NB4 (cell line): ENCODE measurements at regions not wholly inside any gene's neighbourhood (a gene's known extent, or its start where the extent isn't known, plus 50 kb on each side); places are given as distances from the start of the nearest gene placed in this dataset.

Experiments used
- DNase-seq: peaks from one replicate; pipeline ENCODE4 v3.0.0; 2010; ENCODE audit warnings: low read depth
- H3K4me3 ChIP-seq: one replicate; pipeline ENCODE4 v1.5.1; 2011; ENCODE audit warnings: mild to moderate bottlenecking, low read depth, low read length, moderate library complexity
- MYC ChIP-seq: IDR thresholded peaks from 2 replicates; pipeline ENCODE4 v1.6.1; 2011; ENCODE audit warnings: low read depth, low read length
- POLR2A ChIP-seq: IDR thresholded peaks from 2 replicates; pipeline ENCODE4 v1.6.1; 2011; ENCODE audit warnings: mild to moderate bottlenecking; ENCODE audit not compliant: insufficient read length; ENCODE audit errors: extremely low read depth
- TF ChIP-seq, protein P1 (sequence below): IDR thresholded peaks from 2 replicates; pipeline ENCODE4 v1.6.1; 2011; ENCODE audit warnings: low read depth, low read length
- TF ChIP-seq, protein P2 (sequence below): IDR thresholded peaks from one replicate; pipeline ENCODE4 v1.5.1; 2012; ENCODE audit warnings: low read depth, low read length

GRCh38 chr10:125392609-125393008 lies 232.2 kb upstream of the CTBP2 start:
- TF ChIP-seq MYC = no peak
- no peak for TF ChIP-seq POLR2A
- TF ChIP-seq, protein P1, sequence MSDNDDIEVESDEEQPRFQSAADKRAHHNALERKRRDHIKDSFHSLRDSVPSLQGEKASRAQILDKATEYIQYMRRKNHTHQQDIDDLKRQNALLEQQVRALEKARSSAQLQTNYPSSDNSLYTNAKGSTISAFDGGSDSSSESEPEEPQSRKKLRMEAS = no peak
- TF ChIP-seq, protein P2, sequence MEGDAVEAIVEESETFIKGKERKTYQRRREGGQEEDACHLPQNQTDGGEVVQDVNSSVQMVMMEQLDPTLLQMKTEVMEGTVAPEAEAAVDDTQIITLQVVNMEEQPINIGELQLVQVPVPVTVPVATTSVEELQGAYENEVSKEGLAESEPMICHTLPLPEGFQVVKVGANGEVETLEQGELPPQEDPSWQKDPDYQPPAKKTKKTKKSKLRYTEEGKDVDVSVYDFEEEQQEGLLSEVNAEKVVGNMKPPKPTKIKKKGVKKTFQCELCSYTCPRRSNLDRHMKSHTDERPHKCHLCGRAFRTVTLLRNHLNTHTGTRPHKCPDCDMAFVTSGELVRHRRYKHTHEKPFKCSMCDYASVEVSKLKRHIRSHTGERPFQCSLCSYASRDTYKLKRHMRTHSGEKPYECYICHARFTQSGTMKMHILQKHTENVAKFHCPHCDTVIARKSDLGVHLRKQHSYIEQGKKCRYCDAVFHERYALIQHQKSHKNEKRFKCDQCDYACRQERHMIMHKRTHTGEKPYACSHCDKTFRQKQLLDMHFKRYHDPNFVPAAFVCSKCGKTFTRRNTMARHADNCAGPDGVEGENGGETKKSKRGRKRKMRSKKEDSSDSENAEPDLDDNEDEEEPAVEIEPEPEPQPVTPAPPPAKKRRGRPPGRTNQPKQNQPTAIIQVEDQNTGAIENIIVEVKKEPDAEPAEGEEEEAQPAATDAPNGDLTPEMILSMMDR = no peak
- no peak overlapping the region for H3K4me3 ChIP-seq
- no peak for DNase-seq

DNA sequence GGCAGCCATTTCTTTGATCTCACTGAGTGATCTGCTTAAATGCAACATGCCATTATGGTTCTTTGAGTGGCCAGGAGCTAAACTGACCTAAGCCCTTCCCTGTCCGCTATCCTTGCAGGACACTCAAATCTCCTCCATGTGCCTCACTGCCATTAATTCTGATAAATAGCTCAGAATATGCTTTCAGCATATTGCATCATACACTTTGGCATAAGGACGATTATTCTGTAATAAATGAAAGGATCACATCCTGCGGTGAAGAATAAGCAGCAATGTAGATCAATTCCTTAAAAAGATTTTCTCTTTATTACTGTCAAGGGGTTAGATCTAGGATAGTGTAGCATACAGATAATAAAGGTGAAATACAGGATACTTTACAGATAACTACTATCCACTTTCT lies 231.8 kb upstream of the CTBP2 start:
- no peak for TF ChIP-seq POLR2A
- TF ChIP-seq, protein P2 = no peak
- H3K4me3 ChIP-seq = no peak overlapping the region

GRCh38 chr10:125389648-125390047 lies 229.3 kb upstream of the CTBP2 start:
- DNase-seq = no peak
- TF ChIP-seq, protein P2 = no peak
- TF ChIP-seq, protein P1 = no peak
- TF ChIP-seq POLR2A (no peak), MYC (no peak)
- no peak overlapping the region for H3K4me3 ChIP-seq

More for the DNA sequence above, 231.8 kb upstream of the CTBP2 start:
- no peak for DNase-seq

DNA sequence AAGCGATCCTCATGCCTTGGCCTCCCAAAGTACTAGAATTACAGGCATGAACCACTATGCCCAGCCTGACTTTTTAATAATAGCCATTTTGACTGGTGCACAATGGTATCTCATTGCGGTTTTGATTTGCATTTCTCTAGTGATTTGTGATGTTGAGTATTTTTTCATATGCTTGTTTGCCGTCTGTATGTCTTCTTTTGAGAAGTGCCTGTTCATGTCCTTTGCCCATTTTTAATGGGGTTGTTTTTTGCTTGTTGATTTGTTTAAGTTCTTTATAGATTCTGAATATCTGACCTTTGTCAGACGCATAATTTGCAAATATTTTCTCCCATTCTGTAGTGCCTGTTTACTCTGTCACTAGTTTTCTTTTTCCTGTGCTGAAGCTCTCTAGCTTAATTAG lies 219.2 kb upstream of the CTBP2 start:
- TF ChIP-seq MYC = no peak
- no peak for DNase-seq
- H3K4me3 ChIP-seq = no peak overlapping the region

DNA sequence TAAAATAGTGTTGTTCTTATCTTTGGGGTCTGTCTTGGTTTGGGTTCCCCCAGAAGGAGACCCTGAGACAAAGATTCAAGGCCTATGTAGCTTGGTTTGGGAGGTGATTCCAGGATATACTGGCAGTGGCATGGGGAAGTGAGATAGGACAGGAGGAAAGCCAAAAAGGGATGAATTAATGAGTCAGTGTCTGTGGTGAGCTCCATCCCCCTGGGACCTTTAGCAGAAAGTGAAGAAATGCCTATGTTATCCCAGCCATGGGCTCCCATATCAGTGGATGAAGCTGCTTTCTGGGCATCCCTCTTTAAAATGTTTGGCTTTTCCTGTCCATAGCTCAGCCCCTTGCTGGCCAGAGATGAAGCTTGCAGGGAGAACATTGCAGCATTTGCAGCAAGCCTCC lies 217.0 kb upstream of the CTBP2 start:
- TF ChIP-seq, protein P2 = no peak
- TF ChIP-seq, protein P1 = no peak
- TF ChIP-seq MYC = no peak
- no peak for TF ChIP-seq POLR2A
- no peak overlapping the region for H3K4me3 ChIP-seq
- peak; percentile 21 for DNase-seq

GRCh38 chr10:125375210-125375609 lies 214.8 kb upstream of the CTBP2 start:
- peak; percentile 43 for DNase-seq
- TF ChIP-seq POLR2A = no peak
- TF ChIP-seq, protein P2 = peak; percentile 28
- no peak overlapping the region for H3K4me3 ChIP-seq

GRCh38 chr10:125373546-125373945 lies 213.2 kb upstream of the CTBP2 start:
- TF ChIP-seq POLR2A = no peak
- TF ChIP-seq, protein P1 = no peak
- TF ChIP-seq, protein P2 = no peak
- TF ChIP-seq MYC = no peak
- no peak overlapping the region for H3K4me3 ChIP-seq
- peak; percentile 15 for DNase-seq
